SK-N-SH treated with all-trans-retinoic acid at 6 μM for 48 hours (cell line): ENCODE measurements at regions not wholly inside any gene's neighbourhood (a gene's known extent, or its start where the extent isn't known, plus 50 kb on each side); places are given as distances from the start of the nearest gene placed in this dataset.

Experiments
- CREB5 ChIP-seq: fragments of 250-450 bp; sonication (Bioruptor Pico); IDR thresholded peaks from 2 replicates; pipeline ENCODE4 v1.5.1; 2020; ENCODE audit warnings: low read depth, mild to moderate bottlenecking, moderate library complexity
- CSRNP3 ChIP-seq: fragments of 250-450 bp; sonication (Bioruptor Pico); IDR thresholded peaks from 2 replicates; pipeline ENCODE4 v1.5.1; 2021; ENCODE audit warnings: mild to moderate bottlenecking, moderate library complexity
- TOX ChIP-seq: fragments of 250-450 bp; sonication (Bioruptor Pico); IDR thresholded peaks from 2 replicates; pipeline ENCODE4 v1.8.0; 2021; ENCODE audit warnings: mild to moderate bottlenecking, moderate library complexity, borderline replicate concordance
- TSHZ2 ChIP-seq: fragments of 250-450 bp; sonication (Bioruptor Pico); IDR thresholded peaks from 2 replicates; pipeline ENCODE4 v1.5.0; 2020; ENCODE audit warnings: mild to moderate bottlenecking, moderate library complexity
- ZFP3 ChIP-seq: fragments of 250-450 bp; sonication (Bioruptor Pico); IDR thresholded peaks from 2 replicates; pipeline ENCODE4 v1.5.0; 2020; ENCODE audit warnings: mild to moderate bottlenecking, moderate library complexity
- ZFP30 ChIP-seq: fragments of 450-650 bp; formaldehyde crosslinking; IDR thresholded peaks from 2 replicates; pipeline ENCODE4 v1.5.0; 2022; ENCODE audit warnings: mild to moderate bottlenecking, moderate library complexity
- ZNF70 ChIP-seq: fragments of 450-650 bp; formaldehyde crosslinking; IDR thresholded peaks from 2 replicates; pipeline ENCODE4 v1.5.0; 2020; ENCODE audit warnings: mild to moderate bottlenecking, moderate library complexity

- TF ChIP-seq TOX (CRISPR knock-in tag) (no peak), ZNF70 (CRISPR knock-in tag) (no peak), ZFP30 (CRISPR knock-in tag) (no peak), TSHZ2 (no peak), ZFP3 (no peak), CSRNP3 (CRISPR knock-in tag) (no peak), CREB5 (CRISPR knock-in tag) (no peak)
These were observed 76.2 kb upstream of the SEC14L1 start for GRCh38 chr17:77064598-77064997.
